Renal cortical epithelial cell (primary cell): ENCODE measurements at regions not wholly inside any gene's neighbourhood (a gene's known extent, or its start where the extent isn't known, plus 50 kb on each side); places are given as distances from the start of the nearest gene placed in this dataset.

Source experiments
- DNase-seq: peaks from one replicate; pipeline ENCODE4 v3.0.0-alpha.2; 2011; ENCODE audit warnings: low read depth

DNA sequence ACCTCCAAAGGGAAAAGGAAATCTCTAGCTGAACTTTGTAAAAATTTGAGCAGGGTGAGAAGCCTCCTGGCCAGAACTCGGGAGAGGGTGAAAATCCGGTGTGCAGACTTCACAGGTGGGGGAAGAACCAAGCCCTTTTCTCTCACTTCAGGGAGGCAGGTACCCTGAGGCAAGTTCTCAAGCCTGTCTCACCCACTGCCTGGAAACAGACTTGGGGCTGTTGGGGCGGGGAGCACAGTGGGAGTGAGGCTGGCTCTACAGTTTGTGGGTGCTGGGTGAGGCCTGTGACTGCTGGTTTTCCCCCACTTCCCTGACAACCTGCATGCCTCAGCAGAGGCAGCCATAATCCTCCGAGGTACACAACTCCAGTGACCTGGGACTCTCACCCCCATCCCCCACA, 187.1 kb downstream of the KIF4B start:
- DNase-seq: no peak

DNA sequence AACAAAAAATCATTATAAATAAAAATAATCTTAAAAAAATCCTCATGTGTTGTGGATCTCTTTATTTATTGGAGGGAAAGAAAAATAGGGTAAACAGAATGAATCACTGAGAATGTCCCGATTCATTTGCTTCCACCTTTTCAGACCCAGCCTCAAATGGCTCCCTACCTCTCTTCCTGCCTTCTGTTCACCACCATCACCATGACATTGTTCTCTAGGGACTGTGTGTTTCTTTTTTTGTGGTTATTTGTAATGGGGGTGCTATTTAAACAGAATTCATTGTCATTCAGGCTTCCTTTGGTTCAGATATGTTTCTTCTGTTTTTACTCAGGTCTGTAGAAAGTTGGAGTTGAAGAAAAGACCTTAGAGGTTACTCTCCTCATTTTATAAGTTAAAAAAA, 198.2 kb downstream of the KIF4B start:
- DNase-seq: no peak

GRCh38 chr5:155222393-155222792, 208.8 kb downstream of the KIF4B start:
- DNase-seq: no peak

GRCh38 chr5:155229135-155229534, 215.6 kb downstream of the KIF4B start:
- no peak for DNase-seq

- no peak for DNase-seq
Observed at GRCh38 chr5:155239803-155240202, 226.2 kb downstream of the KIF4B start.

- no peak for DNase-seq
Observed at GRCh38 chr5:155250596-155250995, 237.0 kb downstream of the KIF4B start.

GRCh38 chr5:155252025-155252424, 238.5 kb downstream of the KIF4B start:
- DNase-seq: peak; percentile 9

DNA sequence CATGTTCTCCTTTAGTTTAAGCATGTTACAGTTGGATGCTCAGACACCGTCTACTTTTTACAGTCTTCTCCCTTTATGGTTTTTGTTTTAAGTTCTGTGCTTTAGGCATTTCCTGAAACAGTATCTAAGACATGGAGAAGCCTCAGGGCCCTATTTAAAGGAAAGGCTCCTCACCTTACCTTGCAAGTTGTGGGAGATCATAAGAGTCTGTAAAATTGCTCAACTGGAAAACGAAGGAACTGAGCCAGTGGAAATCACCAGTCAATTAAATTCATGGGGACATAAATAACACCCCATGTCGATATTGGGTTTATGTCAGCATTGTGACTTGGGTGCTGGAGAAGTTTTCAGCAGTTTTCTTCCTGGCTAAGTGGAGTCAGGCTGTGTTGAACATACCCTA, 239.2 kb downstream of the KIF4B start:
- DNase-seq: no peak

DNA sequence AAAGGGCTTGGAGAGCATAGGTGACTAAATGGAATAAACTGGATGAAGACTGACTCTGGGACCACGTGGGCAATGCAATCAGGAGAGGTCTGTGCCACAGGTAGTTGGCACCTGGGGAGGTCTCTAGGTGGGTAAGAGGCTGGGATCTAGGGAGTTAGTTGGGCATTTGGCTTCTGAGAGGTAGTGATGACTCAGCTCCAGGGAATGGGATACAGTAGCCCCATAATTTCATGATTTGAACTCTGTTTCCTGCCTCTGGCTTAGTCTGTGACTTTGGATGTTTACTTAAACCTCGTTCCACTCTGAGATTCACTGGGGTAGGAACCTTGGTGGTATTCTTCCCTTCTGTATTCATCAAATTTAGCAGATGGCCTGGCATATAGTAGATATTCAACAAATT, 240.8 kb downstream of the KIF4B start:
- no peak for DNase-seq

GRCh38 chr5:155258161-155258560, 244.6 kb downstream of the KIF4B start:
- DNase-seq: no peak

DNA sequence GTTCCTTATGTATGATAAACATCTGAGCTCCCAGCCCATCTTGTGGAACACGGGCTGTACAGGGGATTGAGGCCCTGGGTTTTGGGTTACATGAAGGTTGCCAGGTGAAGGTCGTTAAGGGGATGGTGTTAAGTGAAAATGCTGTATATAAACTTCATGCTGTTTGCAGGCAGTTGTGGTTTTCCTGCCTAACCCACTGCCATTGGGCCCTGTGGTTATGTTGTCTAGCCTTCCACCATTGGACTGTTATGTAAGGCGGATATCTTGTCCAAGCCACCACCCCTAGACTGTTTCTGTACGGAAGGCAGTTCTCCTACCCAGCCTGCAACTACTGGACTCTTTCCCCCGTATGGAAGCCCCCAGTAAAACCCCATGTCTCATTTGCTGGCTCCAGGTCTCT, 246.1 kb downstream of the KIF4B start:
- DNase-seq: no peak

- no peak for DNase-seq
Observed at GRCh38 chr5:155260798-155261197, 247.2 kb downstream of the KIF4B start.

GRCh38 chr5:155263381-155263780, 249.8 kb downstream of the KIF4B start:
- no peak for DNase-seq

GRCh38 chr5:155264809-155265208, 251.3 kb downstream of the KIF4B start:
- no peak for DNase-seq

DNA sequence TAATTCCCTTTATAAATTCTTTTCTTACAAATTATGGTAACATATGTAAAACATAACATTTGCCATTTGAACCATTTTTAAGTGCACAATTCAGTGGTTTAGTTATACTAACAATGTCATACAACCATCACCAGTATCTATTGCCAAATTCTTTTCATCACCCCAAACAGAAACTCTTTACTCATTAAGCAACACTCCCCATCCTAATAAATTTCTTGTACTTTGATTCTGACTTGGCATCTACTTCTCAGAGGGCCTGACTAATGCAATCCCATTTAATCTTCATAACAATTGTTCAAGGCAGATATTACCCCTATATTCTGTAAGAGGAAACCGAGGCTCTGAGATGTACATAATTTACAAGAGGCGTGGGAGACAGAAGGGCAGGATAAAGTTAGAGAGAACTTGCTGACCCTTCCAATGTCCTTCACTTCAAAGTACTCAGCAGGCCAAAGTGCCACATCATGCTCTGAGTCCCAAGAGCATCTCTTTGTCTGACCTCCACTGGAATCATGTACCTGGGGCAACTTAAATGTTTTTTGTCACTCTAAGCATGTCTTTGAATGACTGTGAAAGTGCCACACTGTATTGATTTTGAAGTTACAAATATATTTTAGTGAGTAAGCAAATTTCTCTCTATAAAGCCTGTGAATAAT, 255.3 kb downstream of the KIF4B start:
- no peak for DNase-seq

- no peak for DNase-seq
Observed at GRCh38 chr5:155270725-155271124, 257.2 kb downstream of the KIF4B start.

DNA sequence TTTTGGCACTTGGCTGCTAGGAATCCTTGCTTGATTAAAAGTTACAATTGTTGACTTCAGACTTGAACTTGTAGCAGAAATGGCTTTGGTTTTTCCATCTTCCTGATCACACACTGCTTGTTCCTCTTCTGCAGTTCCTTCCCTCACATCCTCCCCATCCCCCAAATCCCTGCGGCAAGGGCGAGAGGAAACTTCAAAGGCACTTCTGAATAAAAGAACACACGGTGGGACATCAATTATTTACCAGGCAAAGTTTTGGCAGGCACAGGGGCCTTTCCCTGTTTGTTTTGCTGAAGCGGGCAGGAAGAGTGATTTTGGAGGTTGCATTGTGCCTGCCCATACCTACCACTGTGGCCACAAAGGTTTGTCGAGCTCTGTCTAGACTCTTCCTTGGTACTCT, 260.9 kb downstream of the KIF4B start:
- DNase-seq: no peak

- no peak for DNase-seq
Observed at GRCh38 chr5:155275222-155275621, 261.7 kb downstream of the KIF4B start.

DNA sequence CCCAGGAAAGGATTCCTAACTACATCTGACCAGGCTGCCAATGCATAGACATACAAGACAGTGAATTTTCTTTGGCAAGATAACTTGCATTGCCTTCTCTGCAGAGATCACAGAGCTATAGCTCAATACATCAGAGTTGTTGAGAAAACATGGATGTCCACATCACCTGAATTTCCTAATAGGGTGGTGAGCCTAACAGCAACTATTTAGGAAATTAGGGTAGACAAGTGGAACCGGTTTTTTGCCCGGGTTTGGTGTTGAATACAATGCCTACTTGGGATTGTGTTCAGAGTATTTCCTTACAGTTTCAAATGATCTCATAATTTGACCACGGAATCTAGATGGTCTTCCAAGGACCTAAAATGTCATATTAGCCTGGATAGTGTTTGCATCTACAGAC, 262.7 kb downstream of the KIF4B start:
- no peak for DNase-seq

DNA sequence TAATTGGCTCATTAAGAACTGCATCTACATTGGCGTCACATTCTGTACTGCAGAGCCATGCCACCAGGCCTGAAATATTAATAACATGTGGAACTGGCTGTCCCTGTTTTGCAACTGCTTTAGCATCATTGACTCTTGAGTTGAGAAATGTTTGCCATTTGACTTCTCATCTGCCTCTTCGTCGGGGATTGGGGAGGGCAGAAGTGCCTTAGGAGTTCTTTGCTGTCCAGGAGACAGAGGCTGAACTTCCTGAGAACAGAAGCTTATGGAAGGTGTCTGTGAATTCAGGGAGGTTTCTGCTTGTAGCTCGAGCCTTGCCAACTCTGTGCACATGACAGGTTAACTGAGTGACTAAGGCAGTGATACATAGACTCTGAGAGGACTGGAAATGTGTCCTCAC, 265.0 kb downstream of the KIF4B start:
- DNase-seq: no peak

DNA sequence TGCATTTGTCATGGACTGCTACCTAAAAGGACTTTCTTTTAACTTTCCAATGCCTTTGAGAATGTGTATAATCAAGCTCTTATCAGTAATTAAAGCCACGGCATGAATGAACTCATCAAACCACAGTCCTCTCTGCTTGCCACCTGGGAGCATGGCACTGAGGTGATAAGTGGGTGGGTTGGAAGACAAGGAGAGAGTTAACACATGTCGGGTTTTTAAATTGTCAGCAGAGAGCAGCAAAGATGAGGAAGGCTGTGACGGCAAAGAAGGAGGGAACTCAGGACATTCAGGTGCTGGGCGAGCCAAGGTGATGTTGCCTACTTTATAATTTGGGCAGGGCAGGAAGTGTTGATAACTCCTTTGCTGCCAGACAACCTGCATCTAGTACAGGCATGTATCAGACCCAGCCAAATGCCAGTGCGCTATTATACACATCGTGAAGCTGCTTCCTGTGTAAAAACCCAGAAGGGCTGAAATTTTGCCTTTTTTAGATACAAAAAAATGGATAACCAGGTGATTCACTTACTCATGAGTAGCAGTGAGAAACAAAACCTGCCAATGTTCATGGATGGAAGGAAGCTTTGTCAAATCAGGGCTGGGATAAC, 269.1 kb downstream of the KIF4B start:
- no peak for DNase-seq

DNA sequence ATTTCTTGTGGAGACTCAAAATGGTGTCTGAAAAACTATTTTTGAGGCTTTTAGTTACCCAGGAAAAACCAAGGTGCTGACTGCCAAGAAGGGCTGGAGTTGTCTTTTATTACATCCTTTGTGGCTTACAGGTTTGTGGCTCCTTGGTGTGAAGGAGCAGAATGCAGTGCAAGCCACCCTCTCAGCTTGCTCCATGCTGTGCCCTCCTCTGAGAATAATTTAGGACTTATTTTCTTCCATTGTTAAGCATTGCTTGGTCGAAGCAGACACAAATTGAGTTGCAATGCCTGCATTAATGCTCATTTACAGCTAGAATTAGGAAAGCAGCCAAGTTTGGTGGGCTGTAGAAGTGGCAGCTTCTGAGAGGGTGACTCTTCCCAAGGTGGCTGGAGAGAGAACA, 272.2 kb downstream of the KIF4B start:
- no peak for DNase-seq

GRCh38 chr5:155290937-155291336, 277.4 kb downstream of the KIF4B start:
- no peak for DNase-seq

GRCh38 chr5:155293605-155294178, 280.1 kb downstream of the KIF4B start:
- no peak for DNase-seq
